NCI-H1105 (cell line): ENCODE measurements at regions not wholly inside any gene's neighbourhood (a gene's known extent, or its start where the extent isn't known, plus 50 kb on each side); places are given as distances from the start of the nearest gene placed in this dataset.
"Not testable (repeated sequence)": the region's sequence is repeated elsewhere in the genome, so short reads cannot be mapped to it uniquely, and the experiment has no call there.

Experiments
- DNase-seq: peaks from one replicate; lab custom pipeline; 2025; lab: John Stamatoyannopoulos, UW

GRCh38 chr11:64428693-64429092 is 69.7 kb downstream of the RPS6KA4 start:
- DNase-seq: no peak

DNA sequence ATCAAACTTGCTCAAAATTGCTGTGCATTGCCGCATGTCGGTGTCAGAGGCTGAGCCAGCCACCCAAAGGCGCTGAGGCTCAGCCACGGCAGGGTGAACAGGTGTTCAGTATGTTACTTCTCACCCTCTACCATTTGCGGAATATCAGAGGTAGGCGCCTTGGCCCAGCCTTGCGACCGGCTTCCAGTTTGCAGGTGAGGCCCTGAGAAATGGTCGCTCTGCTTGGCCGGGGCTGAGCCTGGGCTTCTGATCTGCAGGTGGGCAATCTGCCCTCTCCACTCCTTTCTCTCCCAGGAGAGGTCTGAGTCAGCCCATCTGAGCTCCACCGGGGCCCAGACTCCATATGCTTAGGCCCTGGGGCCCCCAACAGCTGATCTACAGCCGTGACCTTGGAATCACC is 71.0 kb downstream of the RPS6KA4 start:
- no peak for DNase-seq

GRCh38 chr11:64430645-64431044 is 71.7 kb downstream of the RPS6KA4 start:
- no peak for DNase-seq

DNA sequence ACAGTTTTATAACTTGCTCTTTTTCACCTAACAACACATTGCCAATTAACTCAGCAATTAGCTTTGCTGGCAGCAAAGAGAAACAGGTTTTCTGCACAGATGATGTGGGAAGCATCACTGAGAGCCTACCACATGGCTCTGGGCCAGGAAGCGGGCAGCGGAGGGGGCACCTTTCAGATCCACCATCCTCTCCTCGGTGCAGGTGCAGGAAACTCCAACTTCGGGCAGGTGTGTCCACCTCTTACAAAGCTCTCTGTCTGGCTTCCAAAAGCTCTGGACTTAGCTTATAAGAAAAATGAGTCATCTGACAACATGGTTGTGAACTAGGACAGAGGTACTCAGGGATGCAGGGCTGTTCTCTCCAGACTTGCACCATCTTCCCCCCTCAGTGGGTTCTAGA is 77.0 kb downstream of the RPS6KA4 start:
- DNase-seq: peak; percentile 82

- DNase-seq: no peak
These were observed 78.5 kb downstream of the RPS6KA4 start for GRCh38 chr11:64437426-64437825.

DNA sequence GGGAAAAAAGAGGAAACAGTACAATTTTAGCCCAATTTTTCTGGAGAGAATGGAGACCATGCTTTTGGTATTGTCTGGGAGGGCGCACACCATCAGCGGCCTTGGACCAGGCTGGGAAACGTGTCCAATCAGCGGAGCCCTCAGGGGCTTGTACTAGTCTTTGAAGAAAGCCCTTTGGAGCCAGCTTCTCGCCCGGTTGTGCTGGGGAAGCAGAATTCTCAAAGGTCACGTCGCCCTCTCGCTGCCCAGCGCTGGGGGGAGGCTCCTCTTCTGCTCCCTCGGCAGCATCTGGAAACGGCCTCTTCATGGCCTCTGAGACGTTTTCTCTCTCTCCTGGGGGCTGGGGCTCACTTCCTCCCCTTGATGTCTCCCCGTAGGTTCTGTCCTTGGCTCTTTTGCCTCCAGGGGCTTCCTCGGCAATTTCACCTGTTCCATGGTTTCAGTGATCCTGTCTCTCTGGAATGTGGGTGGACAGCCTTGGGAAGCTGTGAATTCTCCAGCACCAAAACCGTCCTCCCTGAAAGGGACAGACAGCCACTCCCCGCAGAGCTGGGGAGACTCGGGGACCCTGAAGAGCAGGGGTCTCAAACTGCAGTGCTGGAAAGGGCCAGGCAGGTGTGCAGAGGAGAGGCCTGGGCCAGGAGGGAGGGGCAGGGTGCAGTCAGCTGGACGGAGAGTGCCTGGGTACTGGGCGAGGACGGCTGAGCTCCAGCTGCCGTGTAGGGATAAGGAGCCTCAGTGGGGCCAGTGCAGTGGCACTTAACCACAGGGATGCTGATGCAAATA is 80.2 kb downstream of the RPS6KA4 start:
- no peak for DNase-seq

DNA sequence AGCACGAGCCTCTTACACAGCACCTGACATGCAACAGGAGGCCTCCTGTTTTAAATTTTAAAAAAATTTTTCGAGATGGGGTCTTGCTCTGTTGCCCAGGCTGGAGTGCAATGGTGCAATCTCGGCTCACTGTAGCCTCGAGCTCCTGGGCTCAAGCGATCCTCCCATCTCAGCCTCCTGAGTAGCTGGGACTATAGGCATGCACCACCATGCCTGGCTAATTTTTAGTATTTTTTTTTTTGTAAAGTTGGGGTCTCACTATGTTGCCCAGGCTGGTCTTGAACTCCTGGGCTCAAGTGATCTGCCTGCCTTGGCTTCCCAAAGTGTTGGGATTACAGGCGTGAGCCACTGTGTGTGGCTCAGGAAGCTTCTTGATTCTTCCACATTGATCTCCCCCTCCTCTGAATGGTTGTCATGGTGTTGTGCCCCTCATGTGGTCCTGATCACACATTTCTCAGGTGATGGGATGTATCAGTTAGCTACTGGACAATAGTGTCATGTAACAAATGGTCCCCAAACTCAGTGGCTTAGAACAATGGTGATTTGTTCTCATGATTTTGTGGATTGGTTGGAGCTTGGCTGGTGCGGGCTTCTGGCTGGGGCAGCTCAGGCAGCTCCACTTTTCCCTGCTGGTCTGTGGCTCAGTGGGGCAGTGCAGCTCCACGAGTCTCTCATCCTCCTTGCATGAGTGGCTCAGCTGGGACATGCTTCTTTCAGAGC is 81.0 kb downstream of the RPS6KA4 start:
- DNase-seq: not testable (repeated sequence)

- DNase-seq: no peak
These were observed 82.2 kb downstream of the RPS6KA4 start for GRCh38 chr11:64441127-64441526.

GRCh38 chr11:64443001-64443400 is 84.0 kb downstream of the RPS6KA4 start:
- no peak for DNase-seq

- DNase-seq: no peak
These were observed 86.0 kb downstream of the RPS6KA4 start for GRCh38 chr11:64444838-64445441.

GRCh38 chr11:64445651-64446050 is 86.7 kb downstream of the RPS6KA4 start:
- no peak for DNase-seq

- DNase-seq: no peak
These were observed 89.1 kb downstream of the RPS6KA4 start for GRCh38 chr11:64447831-64448598.

- peak; percentile 77 for DNase-seq
These were observed 89.8 kb downstream of the RPS6KA4 start for GRCh38 chr11:64448599-64449380.

- DNase-seq: peak; percentile 78
These were observed 90.6 kb downstream of the RPS6KA4 start for GRCh38 chr11:64449381-64450167.

- DNase-seq: no peak
These were observed 91.2 kb downstream of the RPS6KA4 start for GRCh38 chr11:64450168-64450560.

GRCh38 chr11:64451856-64452255 is 92.9 kb downstream of the RPS6KA4 start:
- no peak for DNase-seq

- DNase-seq: no peak
These were observed 94.5 kb downstream of the RPS6KA4 start for GRCh38 chr11:64453466-64453865.

GRCh38 chr11:64455456-64456261 is 96.7 kb downstream of the RPS6KA4 start:
- DNase-seq: no peak

DNA sequence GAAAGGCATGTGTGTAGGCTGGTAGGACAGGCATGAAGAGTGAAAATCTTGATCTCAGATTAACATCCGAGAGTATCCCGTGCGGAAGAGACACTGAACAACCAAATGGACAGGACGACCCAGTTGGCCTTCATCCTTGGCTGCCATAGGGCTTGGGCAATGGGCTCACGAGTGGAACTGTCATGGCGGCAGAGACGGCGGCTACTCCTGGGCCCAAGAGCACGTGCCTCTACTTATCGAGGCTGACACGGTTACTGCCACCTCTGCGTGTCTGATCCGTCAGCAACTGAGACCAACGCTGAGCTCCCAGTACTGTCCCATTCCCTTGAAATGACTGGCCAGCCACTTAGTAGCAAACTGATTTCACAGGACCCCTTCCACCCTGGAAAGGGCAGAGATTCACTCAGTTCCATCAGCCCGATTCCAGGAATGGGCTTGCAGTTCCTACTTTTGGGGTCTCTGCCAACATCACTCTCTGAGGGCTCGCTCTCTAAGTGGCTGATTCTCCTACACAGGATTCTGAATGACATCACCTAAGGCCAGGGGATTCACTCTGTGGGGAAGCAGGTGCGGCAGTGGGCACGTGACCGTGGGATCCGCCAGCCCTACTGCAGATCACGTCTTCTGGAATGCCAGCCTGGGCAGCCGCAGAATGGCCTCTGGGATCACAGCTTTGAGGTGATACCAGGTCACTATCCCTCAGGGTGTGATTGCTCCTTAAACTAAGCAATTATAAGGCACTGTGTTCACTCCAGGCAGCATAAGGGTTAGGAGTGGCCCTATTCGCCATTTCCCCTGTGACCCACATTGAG is 97.8 kb downstream of the RPS6KA4 start:
- no peak for DNase-seq
